Suprapubic skin (tissue), 4 donors: ENCODE measurements at regions not wholly inside any gene's neighbourhood (a gene's known extent, or its start where the extent isn't known, plus 50 kb on each side); places are given as distances from the start of the nearest gene placed in this dataset.

Experiments
- DNase-seq, 2 donors: peaks; one replicate each; pipeline ENCODE4 v3.0.0-alpha.2; 2019; ENCODE audit warnings: low spot score in 2 of 2
- H3K27ac ChIP-seq: fragments of 200-600 bp; sonication (generic); one replicate; pipeline ENCODE4 v1.5.1; 2019
- H3K27me3 ChIP-seq: fragments of 200-600 bp; sonication (generic); one replicate; pipeline ENCODE4 v1.5.1; 2019
- H3K36me3 ChIP-seq: fragments of 200-600 bp; sonication (generic); one replicate; pipeline ENCODE4 v1.5.1; 2019
- H3K4me1 ChIP-seq: fragments of 200-600 bp; sonication (generic); one replicate; pipeline ENCODE4 v1.5.1; 2019
- H3K4me3 ChIP-seq: fragments of 200-600 bp; sonication (generic); one replicate; pipeline ENCODE4 v1.5.1; 2019; ENCODE audit warnings: mild to moderate bottlenecking
- H3K9me3 ChIP-seq: fragments of 200-600 bp; sonication (generic); one replicate; pipeline ENCODE4 v1.5.1; 2019
- EP300 ChIP-seq: sonication (generic); formaldehyde crosslinking; IDR thresholded peaks from one replicate; pipeline ENCODE4 v1.6.1; 2017; ENCODE audit warnings: antibody characterized with exemption
- POLR2A ChIP-seq, 2 donors: fragments of 450-650 bp; IDR thresholded peaks; one replicate each; pipeline ENCODE4 v1.6.1; 2017; ENCODE audit warnings: antibody characterized with exemption in 2 of 2, mild to moderate bottlenecking in 2 of 2, moderate library complexity in 2 of 2
- POLR2AphosphoS5 ChIP-seq, 3 donors: sonication (generic); formaldehyde crosslinking; IDR thresholded peaks; one replicate each; pipeline ENCODE4 v1.6.1; 2017; ENCODE audit warnings: antibody characterized with exemption in 3 of 3
- WGBS: methylation state at CpG from one replicate; pipeline ENCODE4 v1.1.5; 2018; 5-methylcytosine and 5-hydroxymethylcytosine counted together
- TF ChIP-seq, protein P1 (sequence below), 2 donors: fragments of 200-600 bp in 1 of 2; fragments of 450-650 bp in 1 of 2; sonication (generic) in 1 of 2; IDR thresholded peaks; one replicate each; pipeline ENCODE4 v1.5.1; 2016 to 2019; ENCODE audit warnings: antibody characterized with exemption in 2 of 2, mild to moderate bottlenecking in 1 of 2, moderate library complexity in 1 of 2

DNA sequence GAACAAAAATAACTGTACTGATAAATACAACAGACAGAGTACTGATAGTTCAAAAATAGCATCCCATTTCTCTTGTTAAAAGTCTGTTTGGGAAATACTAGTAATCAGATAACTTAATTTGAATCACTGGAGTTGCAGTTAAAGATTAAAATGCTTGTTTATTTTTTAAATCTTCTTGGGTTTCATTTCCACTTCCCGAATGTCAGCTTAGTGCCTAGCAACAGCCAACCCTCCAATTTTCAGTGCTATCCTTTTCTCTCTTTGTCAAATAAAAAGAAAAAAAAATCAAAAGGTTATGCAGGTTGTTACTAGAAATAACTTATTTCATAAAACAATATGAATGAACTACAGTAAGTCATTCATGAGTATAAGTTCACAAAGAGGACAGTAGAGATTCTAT is 257.7 kb upstream of the STXBP5 start:
- no peak overlapping the region for H3K27ac ChIP-seq
- H3K27me3 ChIP-seq: no peaks in the 10 kb centered on the region
- 85% methylated on average over 1 of the region's 1 CpG for WGBS
- no peak for TF ChIP-seq EP300
- TF ChIP-seq, protein P1, sequence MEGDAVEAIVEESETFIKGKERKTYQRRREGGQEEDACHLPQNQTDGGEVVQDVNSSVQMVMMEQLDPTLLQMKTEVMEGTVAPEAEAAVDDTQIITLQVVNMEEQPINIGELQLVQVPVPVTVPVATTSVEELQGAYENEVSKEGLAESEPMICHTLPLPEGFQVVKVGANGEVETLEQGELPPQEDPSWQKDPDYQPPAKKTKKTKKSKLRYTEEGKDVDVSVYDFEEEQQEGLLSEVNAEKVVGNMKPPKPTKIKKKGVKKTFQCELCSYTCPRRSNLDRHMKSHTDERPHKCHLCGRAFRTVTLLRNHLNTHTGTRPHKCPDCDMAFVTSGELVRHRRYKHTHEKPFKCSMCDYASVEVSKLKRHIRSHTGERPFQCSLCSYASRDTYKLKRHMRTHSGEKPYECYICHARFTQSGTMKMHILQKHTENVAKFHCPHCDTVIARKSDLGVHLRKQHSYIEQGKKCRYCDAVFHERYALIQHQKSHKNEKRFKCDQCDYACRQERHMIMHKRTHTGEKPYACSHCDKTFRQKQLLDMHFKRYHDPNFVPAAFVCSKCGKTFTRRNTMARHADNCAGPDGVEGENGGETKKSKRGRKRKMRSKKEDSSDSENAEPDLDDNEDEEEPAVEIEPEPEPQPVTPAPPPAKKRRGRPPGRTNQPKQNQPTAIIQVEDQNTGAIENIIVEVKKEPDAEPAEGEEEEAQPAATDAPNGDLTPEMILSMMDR (IDR thresholded peaks at IDR 0.05): no peak
- no peak for TF ChIP-seq POLR2AphosphoS5 (IDR thresholded peaks at IDR 0.05)
- no peak for TF ChIP-seq POLR2A (IDR thresholded peaks at IDR 0.05)
- no peak for DNase-seq
- H3K4me1 ChIP-seq: no peaks in the 10 kb centered on the region
- no peaks in the 10 kb centered on the region for H3K36me3 ChIP-seq
- H3K4me3 ChIP-seq: no peak overlapping the region
- no peaks in the 10 kb centered on the region for H3K9me3 ChIP-seq

DNA sequence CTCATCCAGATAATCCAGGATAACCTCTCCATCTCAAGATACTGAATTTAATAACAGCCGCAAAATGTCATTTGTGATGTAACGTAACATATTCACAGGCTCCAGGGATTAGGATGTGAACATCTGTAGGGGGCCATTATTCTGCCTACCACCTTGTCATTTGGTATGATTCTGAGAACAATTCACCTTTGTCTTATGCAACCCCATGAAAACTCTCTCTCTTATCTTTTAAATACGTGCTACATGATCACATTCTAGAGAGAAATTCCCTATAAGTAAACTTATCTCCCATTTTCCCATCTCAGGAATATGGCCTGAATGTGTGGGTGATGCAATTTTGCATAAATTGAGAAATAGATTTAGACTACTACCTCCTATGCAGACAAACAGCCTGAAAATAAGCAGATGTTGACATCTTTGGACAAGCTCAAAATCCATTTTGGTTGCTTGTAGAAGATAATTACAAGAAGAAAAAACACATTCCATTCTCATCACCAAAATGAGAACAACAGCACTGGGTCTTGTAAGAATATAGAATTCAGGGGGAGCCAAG is 255.4 kb upstream of the STXBP5 start:
- Histone ChIP-seq H3K4me1 (no peaks in the 10 kb centered on the region), H3K27me3 (no peaks in the 10 kb centered on the region), H3K36me3 (no peaks in the 10 kb centered on the region), H3K9me3 (no peaks in the 10 kb centered on the region), H3K4me3 (no peak overlapping the region), H3K27ac (no peak overlapping the region)
- DNase-seq: no peak
- 94% methylated on average over 3 of the region's 3 CpGs for WGBS
- TF ChIP-seq, protein P1 (IDR thresholded peaks at IDR 0.05): no peak
- no peak for TF ChIP-seq POLR2A (IDR thresholded peaks at IDR 0.05)
- TF ChIP-seq POLR2AphosphoS5 (IDR thresholded peaks at IDR 0.05): no peak
- TF ChIP-seq EP300: no peak

GRCh38 chr6:146949425-146949824 is 254.8 kb upstream of the STXBP5 start:
- H3K36me3 ChIP-seq: no peaks in the 10 kb centered on the region
- DNase-seq: no peak
- no peaks in the 10 kb centered on the region for H3K9me3 ChIP-seq
- no peak overlapping the region for H3K4me3 ChIP-seq
- no peaks in the 10 kb centered on the region for H3K27me3 ChIP-seq
- H3K4me1 ChIP-seq: no peaks in the 10 kb centered on the region
- 94% methylated on average over 1 of the region's 1 CpG for WGBS
- TF ChIP-seq EP300: no peak
- TF ChIP-seq, protein P1 (IDR thresholded peaks at IDR 0.05): no peak
- TF ChIP-seq POLR2AphosphoS5 (IDR thresholded peaks at IDR 0.05): no peak
- TF ChIP-seq POLR2A (IDR thresholded peaks at IDR 0.05): no peak
- H3K27ac ChIP-seq: no peak overlapping the region

DNA sequence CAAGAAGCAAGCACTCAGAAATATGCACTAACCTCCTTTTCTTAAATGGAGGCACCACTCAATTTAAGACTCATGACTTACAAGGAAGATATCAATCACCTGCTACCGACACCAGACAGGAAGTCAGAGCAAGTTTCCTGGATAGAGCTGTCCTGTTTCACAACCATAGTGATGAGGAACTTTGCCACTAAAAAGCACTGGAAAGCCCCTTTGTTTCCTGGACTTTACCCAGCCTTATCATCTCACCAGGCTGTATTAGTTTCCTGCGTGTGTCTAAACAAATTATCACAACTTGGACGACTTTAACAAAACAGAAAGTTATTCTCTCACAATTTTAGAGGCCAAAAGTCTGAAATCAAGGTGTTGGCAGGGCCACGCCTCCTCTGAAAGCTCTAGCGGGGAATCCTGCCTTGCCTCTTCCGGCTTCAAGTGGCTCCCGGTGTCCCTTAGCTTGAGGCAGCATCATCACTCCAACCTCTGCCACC is 253.8 kb upstream of the STXBP5 start:
- H3K36me3 ChIP-seq: no peaks in the 10 kb centered on the region
- H3K27me3 ChIP-seq: no peaks in the 10 kb centered on the region
- H3K27ac ChIP-seq: no peak overlapping the region
- no peak for TF ChIP-seq EP300
- no peak for TF ChIP-seq POLR2AphosphoS5 (IDR thresholded peaks at IDR 0.05)
- no peak for TF ChIP-seq POLR2A (IDR thresholded peaks at IDR 0.05)
- TF ChIP-seq, protein P1 (IDR thresholded peaks at IDR 0.05): no peak
- WGBS: 44% methylated on average over 7 of the region's 7 CpGs
- H3K4me1 ChIP-seq: no peaks in the 10 kb centered on the region
- H3K4me3 ChIP-seq: no peak overlapping the region
- no peaks in the 10 kb centered on the region for H3K9me3 ChIP-seq
- DNase-seq: no peak

- Histone ChIP-seq H3K27ac (no peak overlapping the region), H3K4me3 (no peak overlapping the region), H3K36me3 (no peaks in the 10 kb centered on the region), H3K9me3 (no peaks in the 10 kb centered on the region), H3K4me1 (no peaks in the 10 kb centered on the region), H3K27me3 (no peaks in the 10 kb centered on the region)
- DNase-seq: no peak
- TF ChIP-seq, protein P1 (IDR thresholded peaks at IDR 0.05): no peak
- TF ChIP-seq POLR2AphosphoS5 (IDR thresholded peaks at IDR 0.05): no peak
- no peak for TF ChIP-seq EP300
- no peak for TF ChIP-seq POLR2A (IDR thresholded peaks at IDR 0.05)
Observed at GRCh38 chr6:146955570-146955969, 248.6 kb upstream of the STXBP5 start.
